ENCODE measurements at regions not wholly inside any gene's neighbourhood (a gene's known extent, or its start where the extent isn't known, plus 50 kb on each side); places are given as distances from the start of the nearest gene placed in this dataset.
"Not testable (repeated sequence)": the region's sequence is repeated elsewhere in the genome, so short reads cannot be mapped to it uniquely, and the experiment has no call there.

DNA sequence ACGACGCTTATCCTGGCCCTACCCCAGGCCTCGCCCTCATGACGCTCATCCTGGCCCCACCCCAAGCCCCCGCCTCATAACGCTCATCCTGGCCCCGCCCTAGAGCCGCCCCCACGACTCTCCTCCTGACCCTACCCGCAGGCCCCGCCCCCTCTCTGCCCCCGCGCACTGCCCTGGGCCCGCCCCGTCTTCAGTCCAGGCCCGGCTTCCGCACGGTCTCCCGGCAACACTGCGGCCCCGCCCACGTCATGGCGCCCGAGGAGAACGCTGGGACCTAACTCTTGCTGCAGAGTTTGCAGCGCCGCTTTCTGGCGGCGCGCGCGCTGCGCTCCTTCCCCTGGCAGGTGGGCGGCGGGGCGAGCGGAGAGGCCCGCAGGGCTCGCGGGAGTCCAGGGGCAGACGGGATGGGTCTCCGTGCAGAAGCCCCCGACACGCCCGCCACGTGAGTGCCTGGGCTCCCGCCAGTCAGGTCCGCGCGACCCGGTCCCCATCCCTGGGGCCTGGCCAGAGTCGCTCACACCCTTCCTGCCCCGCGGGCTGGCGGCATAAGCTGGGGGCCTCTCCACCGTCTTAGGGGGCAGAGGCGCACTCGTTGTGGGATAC lies 52.5 kb upstream of the ROPN1B start:
- DNase-seq (ENCODE audit: low read depth in 2 of 2) = peak; percentile 90 to 97

DNA sequence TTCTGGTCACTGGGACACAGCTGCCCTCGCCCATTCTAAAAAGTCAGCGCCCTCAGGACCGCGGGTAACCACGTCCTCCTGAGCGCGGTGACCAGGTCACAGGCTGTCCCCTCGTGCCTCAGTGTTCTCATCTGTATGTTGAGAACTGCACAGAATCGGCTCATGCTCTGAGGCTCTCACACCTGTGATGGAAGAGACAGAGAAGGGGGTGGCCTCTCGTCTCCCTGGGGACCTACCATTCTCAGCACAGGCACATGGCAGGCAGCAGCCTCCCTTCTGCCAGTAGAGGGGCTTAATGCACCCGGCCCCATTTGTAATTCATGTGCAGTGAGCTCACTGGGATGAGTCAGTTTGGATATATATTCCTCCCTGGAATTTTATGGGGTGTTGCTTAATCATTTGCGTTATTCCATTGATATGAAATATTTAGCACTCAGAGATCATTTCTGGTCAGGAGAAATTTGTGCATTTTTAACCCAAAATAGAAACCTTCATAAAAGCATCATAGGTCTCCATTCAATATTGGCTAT lies 51.9 kb upstream of the ROPN1B start:
- DNase-seq (ENCODE audit: low read depth in 2 of 2) = peak in 1 of 2 donors; percentile 12

DNA sequence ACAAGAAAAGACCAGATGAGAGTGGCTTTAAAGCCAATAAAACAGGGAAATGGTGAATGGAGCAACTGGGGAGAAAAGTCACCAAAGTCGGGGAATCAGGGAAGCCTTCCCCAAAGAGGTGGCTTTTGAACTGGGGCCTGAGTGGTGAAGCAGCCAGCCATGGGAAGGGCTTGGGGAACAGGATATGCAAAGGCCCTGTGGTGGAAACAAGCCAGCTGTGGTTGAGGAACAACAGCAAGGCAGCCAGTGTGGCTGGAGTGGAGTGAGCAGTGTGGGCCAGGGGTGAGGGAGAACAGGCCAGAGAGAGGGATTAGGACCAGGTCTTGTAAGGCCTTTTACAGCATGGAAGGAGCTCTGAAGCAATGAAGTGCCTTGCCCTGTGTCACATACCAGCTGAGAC lies 51.0 kb upstream of the ROPN1B start:
- not testable (repeated sequence) for DNase-seq (ENCODE audit: low read depth in 2 of 2)

GRCh38 chr3:125918451-125918850 lies 50.5 kb upstream of the ROPN1B start:
- DNase-seq (ENCODE audit: low read depth in 2 of 2) = not testable (repeated sequence)

DNA sequence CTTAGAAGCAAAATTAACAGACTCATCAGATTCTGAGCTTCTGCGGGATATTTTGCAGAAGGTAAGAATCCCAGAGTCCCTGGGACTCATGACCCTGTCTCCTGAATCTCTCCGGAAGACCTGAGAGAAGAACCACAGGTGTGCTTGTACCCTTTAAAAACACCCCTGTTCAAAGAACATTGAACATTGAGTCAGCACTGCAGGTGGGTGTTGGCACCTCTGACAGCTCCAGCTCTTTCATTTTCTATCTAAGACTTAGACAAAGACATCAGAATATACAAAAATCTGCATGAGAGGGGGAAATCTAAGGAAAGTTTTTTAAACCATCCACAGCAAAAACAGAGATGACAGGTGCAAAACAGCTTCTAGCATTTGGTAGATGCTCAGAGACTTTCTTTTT lies 50.1 kb upstream of the ROPN1B start:
- not testable (repeated sequence) for DNase-seq (ENCODE audit: low read depth in 2 of 2)

All from stimulated activated CD4-positive, alpha-beta T cell treated with anti-CD3 and anti-CD28 coated beads, Interleukin-4, amount 100 ng/mL, for 48 hours (primary cell).